ENCODE measurements at regions not wholly inside any gene's neighbourhood (a gene's known extent, or its start where the extent isn't known, plus 50 kb on each side); places are given as distances from the start of the nearest gene placed in this dataset.
A peak's percentile ranks its signal among the peaks of the same experiment; 100 is the strongest.
"Not testable (repeated sequence)": the region's sequence is repeated elsewhere in the genome, so short reads cannot be mapped to it uniquely, and the experiment has no call there.

- Histone ChIP-seq H3K27ac (ENCODE audit: low read depth, low read length) (no peak overlapping the region), H3K4me1 (ENCODE audit: control insufficient read depth in 3 of 3, insufficient read depth in 3 of 3, low read length in 3 of 3) (peaks cover 0 to 3% (median 0%) of the 10 kb centered on the region in 3 donors), H3K36me3 (ENCODE audit: control insufficient read depth in 3 of 3, insufficient read depth in 3 of 3, low read length in 3 of 3) (no peaks in the 10 kb centered on the region), H3K4me3 (ENCODE audit: low read length in 3 of 3) (no peak overlapping the region), H3K9me3 (ENCODE audit: control insufficient read depth in 3 of 3, low read length in 3 of 3) (no peaks in the 10 kb centered on the region), H3K27me3 (ENCODE audit: control insufficient read depth in 3 of 3, insufficient read depth in 3 of 3, low read length in 3 of 3) (no peaks in the 10 kb centered on the region), H3K9ac (ENCODE audit: low read depth in 1 of 3, low read length in 3 of 3) (no peak overlapping the region)
Measured at GRCh38 chr7:94305836-94306235, 88.9 kb upstream of the COL1A2 start.

DNA sequence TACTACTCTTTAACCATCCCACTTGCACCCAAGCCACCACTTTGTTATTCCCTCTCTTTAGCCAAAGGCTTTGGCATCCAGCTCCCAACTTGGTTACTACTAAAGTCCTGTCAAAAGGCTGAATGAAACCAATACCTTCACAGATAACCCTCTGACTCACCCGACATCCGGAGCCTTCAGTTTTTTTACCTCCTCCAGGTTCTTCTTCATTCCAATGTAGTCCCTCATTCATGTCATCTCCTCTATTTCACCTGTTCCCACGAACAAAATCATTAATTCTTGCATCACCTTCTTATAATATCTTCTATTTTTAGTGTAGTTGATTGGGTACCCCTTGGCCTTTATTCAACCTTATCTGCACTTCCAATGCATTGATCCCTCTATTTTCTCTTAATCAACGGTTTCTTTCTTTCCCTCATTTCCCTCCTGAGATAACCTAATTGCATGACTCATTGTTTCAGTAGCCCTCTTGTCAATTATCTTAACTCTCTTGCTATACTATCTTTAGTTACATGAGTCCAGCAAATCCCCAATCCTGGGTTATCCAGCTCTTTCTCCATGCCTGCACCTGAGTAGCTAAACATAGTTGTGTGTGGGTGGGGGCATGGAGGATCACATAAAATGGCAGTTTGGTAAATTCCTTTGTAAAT, 87.2 kb upstream of the COL1A2 start:
- Histone ChIP-seq H3K4me1 (ENCODE audit: control insufficient read depth in 3 of 3, insufficient read depth in 3 of 3, low read length in 3 of 3) (peaks cover 0 to 3% (median 0%) of the 10 kb centered on the region in 3 donors), H3K9ac (ENCODE audit: low read depth in 1 of 3, low read length in 3 of 3) (no peak overlapping the region), H3K4me3 (ENCODE audit: low read length in 3 of 3) (no peak overlapping the region), H3K9me3 (ENCODE audit: control insufficient read depth in 3 of 3, low read length in 3 of 3) (no peaks in the 10 kb centered on the region), H3K27me3 (ENCODE audit: control insufficient read depth in 3 of 3, insufficient read depth in 3 of 3, low read length in 3 of 3) (no peaks in the 10 kb centered on the region), H3K36me3 (ENCODE audit: control insufficient read depth in 3 of 3, insufficient read depth in 3 of 3, low read length in 3 of 3) (no peaks in the 10 kb centered on the region), H3K27ac (ENCODE audit: low read depth, low read length) (no peak overlapping the region)

- Histone ChIP-seq H3K4me3 (ENCODE audit: low read length in 3 of 3) (no peak overlapping the region), H3K36me3 (ENCODE audit: control insufficient read depth in 3 of 3, insufficient read depth in 3 of 3, low read length in 3 of 3) (no peaks in the 10 kb centered on the region), H3K27ac (ENCODE audit: low read depth, low read length) (no peak overlapping the region), H3K9ac (ENCODE audit: low read depth in 1 of 3, low read length in 3 of 3) (no peak overlapping the region), H3K9me3 (ENCODE audit: control insufficient read depth in 3 of 3, low read length in 3 of 3) (no peaks in the 10 kb centered on the region), H3K27me3 (ENCODE audit: control insufficient read depth in 3 of 3, insufficient read depth in 3 of 3, low read length in 3 of 3) (no peaks in the 10 kb centered on the region), H3K4me1 (ENCODE audit: control insufficient read depth in 3 of 3, insufficient read depth in 3 of 3, low read length in 3 of 3) (no peaks in the 10 kb centered on the region)
Measured at GRCh38 chr7:94311515-94311914, 83.2 kb upstream of the COL1A2 start.

- no peak overlapping the region for H3K9ac ChIP-seq (ENCODE audit: low read depth in 1 of 3, low read length in 3 of 3)
- H3K27ac ChIP-seq (ENCODE audit: low read depth, low read length), result no peak overlapping the region
- no peaks in the 10 kb centered on the region for H3K4me1 ChIP-seq (ENCODE audit: control insufficient read depth in 3 of 3, insufficient read depth in 3 of 3, low read length in 3 of 3)
- no peaks in the 10 kb centered on the region for H3K9me3 ChIP-seq (ENCODE audit: control insufficient read depth in 3 of 3, low read length in 3 of 3)
- H3K27me3 ChIP-seq (ENCODE audit: control insufficient read depth in 3 of 3, insufficient read depth in 3 of 3, low read length in 3 of 3), result no peaks in the 10 kb centered on the region
- no peak overlapping the region for H3K4me3 ChIP-seq (ENCODE audit: low read length in 3 of 3)
- no peaks in the 10 kb centered on the region for H3K36me3 ChIP-seq (ENCODE audit: control insufficient read depth in 3 of 3, insufficient read depth in 3 of 3, low read length in 3 of 3)
Measured at GRCh38 chr7:94313926-94314325, 80.8 kb upstream of the COL1A2 start.

DNA sequence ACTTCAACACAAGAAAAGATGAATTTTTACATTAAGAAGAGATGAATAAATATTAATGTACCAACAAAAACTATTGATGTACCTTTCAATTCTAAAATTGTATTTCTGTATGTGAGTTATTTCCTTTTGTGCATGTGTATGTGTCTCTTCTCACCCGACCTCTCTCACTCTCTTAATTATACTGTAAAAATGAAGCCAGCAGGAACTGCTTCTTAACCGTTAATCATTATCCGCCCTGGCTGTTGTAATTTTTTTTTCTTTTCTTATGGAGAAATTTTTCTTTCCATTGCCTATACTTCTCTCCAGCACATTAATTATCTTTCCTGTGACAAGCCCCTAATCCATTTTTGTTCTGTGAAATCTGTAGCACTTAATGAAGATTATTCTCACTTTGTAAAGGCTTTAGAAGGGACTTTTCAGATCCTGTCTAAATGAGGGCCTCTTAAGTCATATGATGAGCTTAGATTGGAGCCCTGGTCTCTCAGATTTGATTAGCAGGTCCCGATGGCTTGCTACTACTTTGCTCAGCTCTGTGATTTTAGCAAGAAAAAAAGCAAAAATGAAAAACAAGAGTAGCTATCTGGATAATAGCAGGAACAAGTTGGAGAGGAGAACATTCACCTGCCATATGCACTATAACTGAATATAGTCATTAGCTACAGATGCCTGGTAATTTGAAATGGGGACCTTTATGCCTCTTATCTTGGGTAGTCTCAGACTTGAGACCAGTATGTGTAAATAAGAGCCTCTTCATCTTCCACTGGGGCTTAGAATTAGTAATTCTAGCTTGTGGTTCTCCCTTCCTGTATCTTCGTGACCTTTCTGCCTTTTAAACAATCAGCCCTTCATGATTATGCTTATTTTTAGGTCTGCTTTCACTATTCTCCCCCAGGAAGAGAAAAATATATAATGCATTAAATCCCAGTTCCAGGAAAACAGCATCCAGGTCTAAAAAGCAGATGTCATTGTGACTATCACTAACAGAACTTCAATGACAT, 80.0 kb upstream of the COL1A2 start:
- Histone ChIP-seq H3K36me3 (ENCODE audit: control insufficient read depth in 3 of 3, insufficient read depth in 3 of 3, low read length in 3 of 3) (no peaks in the 10 kb centered on the region), H3K27me3 (ENCODE audit: control insufficient read depth in 3 of 3, insufficient read depth in 3 of 3, low read length in 3 of 3) (no peaks in the 10 kb centered on the region), H3K9me3 (ENCODE audit: control insufficient read depth in 3 of 3, low read length in 3 of 3) (no peaks in the 10 kb centered on the region), H3K4me3 (ENCODE audit: low read length in 3 of 3) (no peak overlapping the region), H3K27ac (ENCODE audit: low read depth, low read length) (no peak overlapping the region), H3K9ac (ENCODE audit: low read depth in 1 of 3, low read length in 3 of 3) (no peak overlapping the region), H3K4me1 (ENCODE audit: control insufficient read depth in 3 of 3, insufficient read depth in 3 of 3, low read length in 3 of 3) (no peaks in the 10 kb centered on the region)

DNA sequence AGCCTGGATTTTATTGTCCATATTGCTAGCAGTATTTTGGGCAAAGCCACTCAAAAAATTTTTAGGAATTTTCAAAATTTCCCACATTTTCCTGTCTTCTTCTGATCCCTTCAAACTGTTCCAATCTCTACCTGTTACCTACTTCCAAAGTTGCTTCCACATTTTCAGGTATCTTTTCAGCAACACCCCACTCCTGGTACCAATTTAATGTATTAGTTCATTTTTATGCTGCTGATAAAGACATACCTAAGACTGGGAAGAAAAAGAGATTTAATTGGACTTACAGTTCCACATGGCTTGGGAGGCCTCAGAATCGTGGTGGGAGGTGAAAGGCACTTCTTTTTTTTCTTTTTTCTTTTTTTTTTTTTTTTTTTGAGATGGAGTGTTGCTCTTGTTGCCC, 73.6 kb upstream of the COL1A2 start:
- not testable (repeated sequence) for H3K36me3 ChIP-seq (ENCODE audit: control insufficient read depth in 3 of 3, insufficient read depth in 3 of 3, low read length in 3 of 3); H3K4me1 ChIP-seq (ENCODE audit: control insufficient read depth in 3 of 3, insufficient read depth in 3 of 3, low read length in 3 of 3)

GRCh38 chr7:94323844-94324243, 70.9 kb upstream of the COL1A2 start:
- H3K27ac ChIP-seq (ENCODE audit: low read depth, low read length), result peak overlapping the region; percentile 36
- H3K36me3 ChIP-seq (ENCODE audit: control insufficient read depth in 3 of 3, insufficient read depth in 3 of 3, low read length in 3 of 3), result no peaks in the 10 kb centered on the region
- no peak overlapping the region for H3K9ac ChIP-seq (ENCODE audit: low read depth in 1 of 3, low read length in 3 of 3)
- no peaks in the 10 kb centered on the region for H3K4me1 ChIP-seq (ENCODE audit: control insufficient read depth in 3 of 3, insufficient read depth in 3 of 3, low read length in 3 of 3)
- no peaks in the 10 kb centered on the region for H3K27me3 ChIP-seq (ENCODE audit: control insufficient read depth in 3 of 3, insufficient read depth in 3 of 3, low read length in 3 of 3)
- H3K4me3 ChIP-seq (ENCODE audit: low read length in 3 of 3), result no peak overlapping the region
- H3K9me3 ChIP-seq (ENCODE audit: control insufficient read depth in 3 of 3, low read length in 3 of 3), result peaks cover 0 to 1% (median 0%) of the 10 kb centered on the region in 3 donors

More for the DNA sequence above, 73.6 kb upstream of the COL1A2 start:
- not testable (repeated sequence) for H3K27me3 ChIP-seq (ENCODE audit: control insufficient read depth in 3 of 3, insufficient read depth in 3 of 3, low read length in 3 of 3); H3K9ac ChIP-seq (ENCODE audit: low read depth in 1 of 3, low read length in 3 of 3); H3K9me3 ChIP-seq (ENCODE audit: control insufficient read depth in 3 of 3, low read length in 3 of 3); H3K4me3 ChIP-seq (ENCODE audit: low read length in 3 of 3); H3K27ac ChIP-seq (ENCODE audit: low read depth, low read length)

DNA sequence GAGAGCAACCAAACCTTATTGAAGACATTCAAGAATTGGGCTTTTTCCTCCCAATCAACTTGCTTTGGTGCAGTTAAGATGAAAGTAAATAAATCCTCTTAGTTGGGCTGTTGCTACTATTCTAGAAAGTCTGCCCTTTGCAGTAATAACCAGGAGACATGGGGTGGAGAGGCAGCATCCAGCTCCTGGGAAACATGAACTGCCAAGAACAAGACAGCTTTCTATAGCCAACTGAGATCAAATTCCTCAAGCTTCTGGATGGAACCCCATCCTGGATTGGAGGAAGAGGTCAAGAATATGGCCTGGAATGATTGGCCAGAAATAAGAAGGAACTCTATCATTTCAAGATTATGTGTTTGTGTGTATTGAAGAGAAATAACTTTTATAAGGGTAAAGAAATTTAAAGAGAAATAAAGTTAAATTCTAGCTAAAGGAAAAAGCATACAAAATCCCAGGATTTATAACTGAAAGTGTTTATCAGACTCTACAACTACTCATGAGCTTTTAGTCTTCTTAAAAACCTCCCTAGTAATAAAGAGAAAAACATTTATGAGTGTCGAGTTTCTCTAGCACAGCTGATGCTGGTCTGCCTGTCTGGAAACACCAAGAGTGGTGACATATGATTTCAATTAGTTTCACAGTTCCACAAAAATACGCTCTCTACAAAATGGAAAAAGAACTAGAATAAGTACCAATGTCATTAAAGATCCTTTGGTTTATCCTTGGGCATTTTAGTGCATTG, 70.1 kb upstream of the COL1A2 start:
- Histone ChIP-seq H3K4me3 (ENCODE audit: low read length in 3 of 3) (no peak overlapping the region), H3K4me1 (ENCODE audit: control insufficient read depth in 3 of 3, insufficient read depth in 3 of 3, low read length in 3 of 3) (no peaks in the 10 kb centered on the region), H3K9me3 (ENCODE audit: control insufficient read depth in 3 of 3, low read length in 3 of 3) (peaks cover 0 to 1% (median 0%) of the 10 kb centered on the region in 3 donors), H3K27ac (ENCODE audit: low read depth, low read length) (peak overlapping the region; percentile 36), H3K9ac (ENCODE audit: low read depth in 1 of 3, low read length in 3 of 3) (no peak overlapping the region), H3K36me3 (ENCODE audit: control insufficient read depth in 3 of 3, insufficient read depth in 3 of 3, low read length in 3 of 3) (no peaks in the 10 kb centered on the region), H3K27me3 (ENCODE audit: control insufficient read depth in 3 of 3, insufficient read depth in 3 of 3, low read length in 3 of 3) (no peaks in the 10 kb centered on the region)

DNA sequence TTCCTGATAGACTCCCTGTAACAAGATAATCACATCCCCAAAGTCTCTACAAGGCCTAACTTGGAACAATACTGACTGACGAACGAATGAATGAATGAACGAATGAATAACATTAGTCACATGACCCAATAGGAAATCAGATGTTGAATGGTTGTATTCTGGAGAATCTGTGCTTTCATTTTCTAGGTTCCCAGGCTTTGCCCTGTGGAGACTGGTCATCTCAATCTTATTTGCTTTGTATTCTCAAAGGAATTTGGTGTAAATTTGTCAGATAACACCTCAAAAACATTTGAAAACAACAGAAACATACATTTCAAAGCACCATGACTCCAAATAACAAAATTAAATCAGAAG, 69.6 kb upstream of the COL1A2 start:
- Histone ChIP-seq H3K36me3 (ENCODE audit: control insufficient read depth in 3 of 3, insufficient read depth in 3 of 3, low read length in 3 of 3) (no peaks in the 10 kb centered on the region), H3K27ac (ENCODE audit: low read depth, low read length) (peak overlapping the region; percentile 6), H3K9me3 (ENCODE audit: control insufficient read depth in 3 of 3, low read length in 3 of 3) (peaks cover 0 to 1% (median 0%) of the 10 kb centered on the region in 3 donors), H3K4me1 (ENCODE audit: control insufficient read depth in 3 of 3, insufficient read depth in 3 of 3, low read length in 3 of 3) (no peaks in the 10 kb centered on the region), H3K9ac (ENCODE audit: low read depth in 1 of 3, low read length in 3 of 3) (no peak overlapping the region), H3K4me3 (ENCODE audit: low read length in 3 of 3) (no peak overlapping the region), H3K27me3 (ENCODE audit: control insufficient read depth in 3 of 3, insufficient read depth in 3 of 3, low read length in 3 of 3) (no peaks in the 10 kb centered on the region)
